PC-3 (cell line): ENCODE measurements at regions not wholly inside any gene's neighbourhood (a gene's known extent, or its start where the extent isn't known, plus 50 kb on each side); places are given as distances from the start of the nearest gene placed in this dataset.

ENCODE experiments used
- ATAC-seq: fragments of 200-7000 bp; cut with Tn5 transposase; 2 replicates; pipeline ENCODE4 v1.9.1; 2020; ENCODE audit warnings: mild to moderate bottlenecking, moderate library complexity
- BruUV-seq: library from RNA; stranded (reverse); fragments of 400-500 nt; replicated peaks from 2 replicates; lab custom pipeline; 2021; lab: Mats Ljungman, UMichigan
- CTCF ChIA-PET: fragments of 300-600 bp; sonication (Branson Sonifier 250); formaldehyde crosslinking; loops from one replicate; lab custom pipeline; 2022; ENCODE audit warnings: antibody characterized with exemption; lab: Charles Lee
- POLR2A ChIA-PET: fragments of 300-600 bp; sonication (Branson Sonifier 250); formaldehyde crosslinking; loops from one replicate; lab custom pipeline; 2022; ENCODE audit warnings: antibody characterized with exemption; ENCODE audit not compliant: unreplicated experiment; lab: Charles Lee
- DNase-seq: peaks from one replicate; pipeline ENCODE4 v3.0.0-alpha.2; 2015
- H2AFZ ChIP-seq: fragments of 300-600 bp; sonication (generic); 2 replicates; pipeline ENCODE4 v1.6.0; 2016; ENCODE audit warnings: antibody characterized with exemption, low read length
- H3F3A ChIP-seq: fragments of 300-600 bp; sonication (generic); one replicate; pipeline ENCODE4 v1.6.0; 2017; ENCODE audit warnings: antibody characterized with exemption, low read length, control low read depth, mild to moderate bottlenecking; ENCODE audit not compliant: unreplicated experiment
- H3K27ac ChIP-seq: fragments of 300-600 bp; sonication (generic); 2 replicates; pipeline ENCODE4 v1.5.1; 2016; ENCODE audit warnings: mild to moderate bottlenecking, low read length
- H3K27me3 ChIP-seq: fragments of 300-600 bp; sonication (generic); 2 replicates; pipeline ENCODE4 v1.6.1; 2016; ENCODE audit warnings: low read length, mixed read lengths
- H3K36me3 ChIP-seq: fragments of 300-600 bp; sonication (generic); 2 replicates; pipeline ENCODE4 v1.6.1; 2016; ENCODE audit warnings: low read depth, mixed run types, low read length, mixed read lengths
- H3K4me1 ChIP-seq: fragments of 300-600 bp; sonication (generic); 2 replicates; pipeline ENCODE4 v1.5.1; 2016; ENCODE audit warnings: low read length; ENCODE audit not compliant: insufficient read depth
- H3K4me2 ChIP-seq: fragments of 300-600 bp; sonication (generic); 2 replicates; pipeline ENCODE4 v1.6.0; 2016; ENCODE audit warnings: low read length
- H3K4me3 ChIP-seq: fragments of 300-600 bp; sonication (generic); 2 replicates; pipeline ENCODE4 v1.5.1; 2016; ENCODE audit warnings: mild to moderate bottlenecking, low read length, mixed read lengths
- H3K79me2 ChIP-seq: fragments of 300-600 bp; sonication (generic); 2 replicates; pipeline ENCODE4 v1.6.1; 2017; ENCODE audit warnings: low read length, mixed read lengths
- H3K9ac ChIP-seq: fragments of 300-600 bp; sonication (generic); 2 replicates; pipeline ENCODE4 v1.6.0; 2016; ENCODE audit warnings: mild to moderate bottlenecking, low read length
- H3K9me2 ChIP-seq: fragments of 300-600 bp; sonication (generic); replicated peaks from 2 replicates; pipeline ENCODE4 v1.6.1; 2016; ENCODE audit warnings: mixed run types, low read length, mixed read lengths
- H3K9me3 ChIP-seq: fragments of 300-600 bp; sonication (generic); 2 replicates; pipeline ENCODE4 v1.6.1; 2016; ENCODE audit warnings: low read length, mixed read lengths
- H4K20me1 ChIP-seq: fragments of 300-600 bp; sonication (generic); 2 replicates; pipeline ENCODE4 v1.6.1; 2016; ENCODE audit warnings: low read length, mixed read lengths
- CTCF ChIP-seq: fragments of 300-600 bp; sonication (generic); conservative IDR thresholded peaks from 2 replicates; pipeline ENCODE4 v1.5.1; 2017; ENCODE audit warnings: antibody characterized with exemption, low read depth, mild to moderate bottlenecking, low read length
- EZH2 ChIP-seq: fragments of 300-600 bp; sonication (generic); IDR thresholded peaks from one replicate; pipeline ENCODE4 v1.6.1; 2017; ENCODE audit warnings: antibody characterized with exemption, mild to moderate bottlenecking, low read length; ENCODE audit not compliant: unreplicated experiment
- EZH2phosphoT487 ChIP-seq: fragments of 300-600 bp; sonication (generic); IDR thresholded peaks from 2 replicates; pipeline ENCODE4 v1.6.1; 2018; ENCODE audit warnings: mild to moderate bottlenecking, antibody characterized with exemption, low read length, borderline replicate concordance
- intact Hi-C: fragments of 100-400 bp; cut with micrococcal nuclease; formaldehyde crosslinking; loops from 2 replicates; pipeline ENCODE4 v1.9.0; 2023

GRCh38 chr9:73647560-73647959 is 495.9 kb downstream of the ANXA1 start:
- no TSS peak for BruUV-seq
- intact Hi-C loops: no loop called here
- no peak overlapping the region for H3K27ac ChIP-seq
- no peak overlapping the region for H3K4me3 ChIP-seq
- no peak for ATAC-seq
- no peak overlapping the region for H3K9ac ChIP-seq
- H4K20me1 ChIP-seq: no peaks in the 10 kb centered on the region
- TF ChIP-seq CTCF: no peak
- no peak for TF ChIP-seq EZH2
- no peak for TF ChIP-seq EZH2phosphoT487
- no peaks in the 10 kb centered on the region for H3F3A ChIP-seq
- H3K9me3 ChIP-seq: no peaks in the 10 kb centered on the region
- H2AFZ ChIP-seq: no peak overlapping the region
- H3K36me3 ChIP-seq: no peaks in the 10 kb centered on the region
- CTCF ChIA-PET: no interaction called here
- peaks cover 3% of the 10 kb centered on the region; the same call in 1 of the 2 replicates for H3K4me1 ChIP-seq
- no peak overlapping the region for H3K4me2 ChIP-seq
- POLR2A ChIA-PET: no interaction called here
- no peak for DNase-seq
- no peaks in the 10 kb centered on the region for H3K9me2 ChIP-seq
- H3K79me2 ChIP-seq: no peaks in the 10 kb centered on the region
- H3K27me3 ChIP-seq: no peaks in the 10 kb centered on the region

- POLR2A ChIA-PET: no interaction called here
These were observed 497.9 kb downstream of the ANXA1 start for GRCh38 chr9:73649552-73649951.

GRCh38 chr9:73655363-73655762 is 503.7 kb downstream of the ANXA1 start:
- H3F3A ChIP-seq: no peaks in the 10 kb centered on the region
- H3K79me2 ChIP-seq: no peaks in the 10 kb centered on the region
- CTCF ChIA-PET: no interaction called here
- POLR2A ChIA-PET: no interaction called here
- no peaks in the 10 kb centered on the region for H3K9me2 ChIP-seq
- H3K4me3 ChIP-seq: no peak overlapping the region
- ATAC-seq (no peak), DNase-seq (no peak)
- no peaks in the 10 kb centered on the region for H3K9me3 ChIP-seq
- H3K4me1 ChIP-seq: no peaks in the 10 kb centered on the region
- no TSS peak for BruUV-seq
- no peak overlapping the region for H3K27ac ChIP-seq
- no peak overlapping the region for H3K9ac ChIP-seq
- no peak overlapping the region for H3K4me2 ChIP-seq
- H3K36me3 ChIP-seq: no peaks in the 10 kb centered on the region
- intact Hi-C loops: no loop called here
- no peaks in the 10 kb centered on the region for H3K27me3 ChIP-seq
- TF ChIP-seq CTCF (no peak), EZH2phosphoT487 (no peak), EZH2 (no peak)
- no peak overlapping the region for H2AFZ ChIP-seq
- H4K20me1 ChIP-seq: no peaks in the 10 kb centered on the region

More at GRCh38 chr9:73649552-73649951, 497.9 kb downstream of the ANXA1 start:
- no peak for DNase-seq
- ATAC-seq: no peak
- Histone ChIP-seq H3K9ac (no peak overlapping the region), H3K36me3 (no peaks in the 10 kb centered on the region), H4K20me1 (no peaks in the 10 kb centered on the region), H3K9me2 (no peaks in the 10 kb centered on the region), H3K4me3 (no peak overlapping the region), H3K79me2 (no peaks in the 10 kb centered on the region), H3K4me1 (no peaks in the 10 kb centered on the region), H3F3A (no peaks in the 10 kb centered on the region), H3K27me3 (no peaks in the 10 kb centered on the region), H3K4me2 (no peak overlapping the region), H3K27ac (no peak overlapping the region), H3K9me3 (no peaks in the 10 kb centered on the region), H2AFZ (no peak overlapping the region)
- no TSS peak for BruUV-seq
- CTCF ChIA-PET: no interaction called here
- intact Hi-C loops: no loop called here
- no peak for TF ChIP-seq EZH2phosphoT487
- TF ChIP-seq CTCF: no peak
- no peak for TF ChIP-seq EZH2
